Right cardiac atrium (tissue), 5 donors: ENCODE measurements at regions not wholly inside any gene's neighbourhood (a gene's known extent, or its start where the extent isn't known, plus 50 kb on each side); places are given as distances from the start of the nearest gene placed in this dataset.

ENCODE experiments used
- ATAC-seq, 2 donors: fragments of 200-7000 bp; cut with Tn5 transposase; one replicate each; pipeline versions ENCODE4 v1.8.0 to v1.9.1; 2020; ENCODE audit warnings: moderate library complexity in 2 of 2, mild to moderate bottlenecking in 1 of 2
- DNase-seq, 3 donors: peaks; one replicate each; pipeline ENCODE4 v3.0.0-alpha.2; 2020
- H3K27ac ChIP-seq: one replicate; pipeline ENCODE4 v1.5.1; 2013; ENCODE audit warnings: mild to moderate bottlenecking, low read length, control low read depth, moderate library complexity
- H3K27me3 ChIP-seq: one replicate; pipeline ENCODE4 v1.6.1; 2013; ENCODE audit not compliant: control insufficient read depth, insufficient read depth
- H3K4me1 ChIP-seq: one replicate; pipeline ENCODE4 v1.6.1; 2013; ENCODE audit warnings: low read length; ENCODE audit not compliant: control insufficient read depth, insufficient read depth
- H3K4me3 ChIP-seq: one replicate; pipeline ENCODE4 v1.5.1; 2013; ENCODE audit warnings: low read length, control low read depth
- H3K9me3 ChIP-seq: one replicate; pipeline ENCODE4 v1.6.1; 2013; ENCODE audit warnings: low read length; ENCODE audit not compliant: control insufficient read depth
- WGBS: extraction: QIAGEN DNeasy Blood & Tissue Kit; methylation state at CpG from one replicate; pipeline ENCODE4 v1.1.7; 2013; 5-methylcytosine and 5-hydroxymethylcytosine counted together
- intact Hi-C, 4 donors: fragments of 100-400 bp; cut with DNase I; formaldehyde crosslinking; loops; one replicate each; pipeline versions ENCODE4 v1.11.0 to v1.14.0; 2022 to 2023
- donor health status: healthy with polysubstance abuse.
- donor health status: DM: no; HTN: yes; CAD: no.
- donor health status: DM: no; HTN: no; CAD: no.
- donor health status: DM: no; HTN: yes; CAD: no; lungs with severe emphysema.
- donor health status: DM: yes; HTN: yes; CAD: no.

GRCh38 chr6:99114769-99115406, 167.1 kb upstream of the FBXL4 start:
- DNase-seq: no peak
- no peaks in the 10 kb centered on the region for H3K4me1 ChIP-seq
- H3K9me3 ChIP-seq: no peaks in the 10 kb centered on the region
- 88% methylated on average over 5 of the region's 5 CpGs for WGBS
- ATAC-seq: no peak
- H3K27me3 ChIP-seq: no peaks in the 10 kb centered on the region
- intact Hi-C loops: no loop called here
- H3K27ac ChIP-seq: no peak overlapping the region
- no peak overlapping the region for H3K4me3 ChIP-seq

GRCh38 chr6:99111590-99111989, 163.8 kb upstream of the FBXL4 start:
- DNase-seq (no peak), ATAC-seq (no peak)
- H3K4me1 ChIP-seq: no peaks in the 10 kb centered on the region
- intact Hi-C loops: no loop called here
- no peak overlapping the region for H3K27ac ChIP-seq
- no peaks in the 10 kb centered on the region for H3K9me3 ChIP-seq
- 82% methylated on average over 3 of the region's 3 CpGs for WGBS
- H3K4me3 ChIP-seq: no peak overlapping the region
- H3K27me3 ChIP-seq: no peaks in the 10 kb centered on the region

DNA sequence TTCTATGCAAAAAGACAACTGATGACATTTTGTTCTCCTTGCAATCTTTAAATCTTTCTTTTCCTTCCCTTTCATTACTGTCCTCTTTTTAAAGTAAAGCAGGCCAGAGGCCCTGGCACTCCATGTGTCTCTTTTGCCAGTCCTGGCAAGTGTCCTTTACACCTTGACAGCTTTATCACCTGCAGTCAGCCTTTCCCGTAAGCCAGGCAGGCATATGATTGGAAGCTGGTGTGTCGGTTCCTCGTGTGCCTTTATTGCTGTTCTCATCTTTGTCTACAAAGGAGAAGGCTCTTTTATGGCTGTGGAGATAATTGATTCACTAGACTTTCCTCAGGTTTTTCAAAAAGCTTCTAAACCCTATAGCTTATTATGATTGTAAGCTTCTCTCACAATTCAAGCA, 162.3 kb upstream of the FBXL4 start:
- no peak for ATAC-seq
- Histone ChIP-seq H3K27ac (no peak overlapping the region), H3K4me3 (no peak overlapping the region), H3K4me1 (no peaks in the 10 kb centered on the region), H3K27me3 (no peaks in the 10 kb centered on the region), H3K9me3 (no peaks in the 10 kb centered on the region)
- WGBS: 13% methylated on average over 3 of the region's 3 CpGs
- intact Hi-C loops: no loop called here
- DNase-seq: no peak

- Histone ChIP-seq H3K9me3 (no peaks in the 10 kb centered on the region), H3K27ac (no peak overlapping the region), H3K27me3 (no peaks in the 10 kb centered on the region), H3K4me1 (no peaks in the 10 kb centered on the region), H3K4me3 (no peak overlapping the region)
- WGBS: 67% methylated on average over 3 of the region's 3 CpGs
- no peak for DNase-seq
- intact Hi-C loops: no loop called here
- ATAC-seq: no peak
These were observed 156.5 kb upstream of the FBXL4 start for GRCh38 chr6:99104218-99104617.

- no peaks in the 10 kb centered on the region for H3K4me1 ChIP-seq
- ATAC-seq: no peak
- no peaks in the 10 kb centered on the region for H3K27me3 ChIP-seq
- H3K9me3 ChIP-seq: no peaks in the 10 kb centered on the region
- intact Hi-C loops: no loop called here
- no peak overlapping the region for H3K27ac ChIP-seq
- DNase-seq: no peak
- no peak overlapping the region for H3K4me3 ChIP-seq
These were observed 151.5 kb upstream of the FBXL4 start for GRCh38 chr6:99099243-99099642.

DNA sequence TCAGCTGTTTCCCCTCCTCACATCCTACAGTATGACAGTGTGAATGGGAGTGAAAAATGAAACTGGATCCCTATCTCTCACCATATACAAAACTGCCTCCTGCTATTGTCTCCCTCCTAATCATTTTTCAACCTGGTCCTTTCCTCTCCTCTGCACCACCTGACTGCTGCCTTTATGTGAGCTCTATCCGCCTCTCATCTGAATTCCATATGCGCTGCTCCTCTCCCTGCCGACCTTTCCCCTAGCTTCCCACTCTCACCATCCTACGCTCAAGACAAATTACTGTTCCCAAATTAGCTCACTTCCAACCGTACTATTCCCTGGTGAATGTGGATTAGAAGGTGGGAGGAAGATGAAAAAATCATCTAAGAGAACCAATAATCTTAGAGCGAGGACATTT, 148.4 kb upstream of the FBXL4 start:
- Histone ChIP-seq H3K27me3 (no peaks in the 10 kb centered on the region), H3K4me3 (no peak overlapping the region), H3K9me3 (no peaks in the 10 kb centered on the region), H3K27ac (no peak overlapping the region), H3K4me1 (no peaks in the 10 kb centered on the region)
- DNase-seq: no peak
- intact Hi-C loops: no loop called here
- ATAC-seq: no peak
- WGBS: 70% methylated on average over 6 of the region's 6 CpGs

GRCh38 chr6:99093456-99094190, 145.9 kb upstream of the FBXL4 start:
- H3K27me3 ChIP-seq: no peaks in the 10 kb centered on the region
- intact Hi-C loops: no loop called here
- DNase-seq: no peak
- H3K9me3 ChIP-seq: no peaks in the 10 kb centered on the region
- no peak for ATAC-seq
- no peaks in the 10 kb centered on the region for H3K4me1 ChIP-seq
- no peak overlapping the region for H3K27ac ChIP-seq
- WGBS: 62% methylated on average over 13 of the region's 13 CpGs
- no peak overlapping the region for H3K4me3 ChIP-seq

DNA sequence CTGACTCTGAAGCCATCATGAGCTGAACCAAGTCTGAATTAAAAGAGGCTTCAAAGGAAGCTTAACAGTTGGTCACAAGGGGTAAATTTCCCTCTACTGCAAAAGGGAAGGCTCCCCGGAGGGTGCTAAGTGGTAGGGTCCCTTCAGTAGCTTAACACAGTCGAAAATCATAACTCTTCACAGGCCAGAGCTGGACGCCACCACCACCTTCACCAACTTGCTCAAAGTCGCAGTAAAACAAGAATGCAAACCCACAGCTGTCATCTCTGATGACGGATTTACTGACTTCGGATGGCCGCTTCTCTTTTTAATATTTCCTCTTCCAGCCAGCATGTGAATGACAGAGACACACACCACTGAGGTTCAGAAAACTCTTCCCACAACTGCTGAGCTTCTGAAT, 144.7 kb upstream of the FBXL4 start:
- ATAC-seq: no peak
- WGBS: 68% methylated on average over 7 of the region's 7 CpGs
- H3K4me3 ChIP-seq: no peak overlapping the region
- H3K9me3 ChIP-seq: no peaks in the 10 kb centered on the region
- H3K4me1 ChIP-seq: no peaks in the 10 kb centered on the region
- no peak overlapping the region for H3K27ac ChIP-seq
- no peaks in the 10 kb centered on the region for H3K27me3 ChIP-seq
- intact Hi-C loops: no loop called here
- no peak for DNase-seq

DNA sequence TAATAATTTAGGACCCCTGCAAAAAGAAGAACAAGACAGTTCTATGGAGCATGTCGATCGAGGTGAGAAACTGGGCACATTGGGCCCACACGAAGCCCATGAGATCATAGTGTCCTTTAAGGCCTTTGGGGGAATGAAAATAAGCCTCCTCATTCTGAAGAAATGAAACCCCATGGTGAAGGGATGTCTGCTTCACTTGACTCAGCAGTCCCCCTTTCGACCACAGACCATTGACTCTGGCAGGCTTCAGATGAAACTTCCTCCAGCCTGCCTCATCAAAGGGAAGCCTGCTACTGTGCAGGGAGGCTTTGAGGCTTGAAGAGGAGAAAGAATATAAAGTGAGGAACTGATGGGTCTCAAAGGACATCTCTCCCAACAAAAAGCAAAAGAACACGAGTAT, 144.2 kb upstream of the FBXL4 start:
- Histone ChIP-seq H3K27ac (no peak overlapping the region), H3K4me3 (no peak overlapping the region), H3K4me1 (no peaks in the 10 kb centered on the region), H3K27me3 (no peaks in the 10 kb centered on the region), H3K9me3 (no peaks in the 10 kb centered on the region)
- DNase-seq (no peak), ATAC-seq (no peak)
- intact Hi-C loops: no loop called here
- 82% methylated on average over 5 of the region's 5 CpGs for WGBS

- no peaks in the 10 kb centered on the region for H3K4me1 ChIP-seq
- ATAC-seq: no peak
- WGBS: 66% methylated on average over 2 of the region's 2 CpGs
- no peaks in the 10 kb centered on the region for H3K27me3 ChIP-seq
- no peak overlapping the region for H3K27ac ChIP-seq
- H3K9me3 ChIP-seq: no peaks in the 10 kb centered on the region
- no peak for DNase-seq
- no peak overlapping the region for H3K4me3 ChIP-seq
- intact Hi-C loops: no loop called here
These were observed 132.4 kb upstream of the FBXL4 start for GRCh38 chr6:99080191-99080590.

DNA sequence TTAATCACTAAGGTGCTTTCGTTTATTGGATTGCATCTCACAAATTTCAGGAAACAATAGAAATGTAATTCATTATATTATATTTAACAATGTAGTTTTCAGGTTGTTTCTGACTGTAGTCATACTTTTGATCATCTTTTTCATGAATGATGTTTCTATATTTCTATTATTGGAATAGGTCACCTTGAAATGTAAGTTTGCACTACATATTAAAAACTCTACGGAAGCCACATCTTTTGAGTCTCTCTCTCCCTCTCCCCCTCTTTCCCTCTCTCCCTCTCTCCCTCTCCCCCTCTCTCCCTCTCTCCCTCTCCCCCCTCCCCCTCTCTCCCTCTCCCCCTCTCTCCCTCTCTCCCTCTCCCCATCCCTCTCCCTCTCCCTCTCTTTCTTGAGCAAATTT, 131.3 kb upstream of the FBXL4 start:
- WGBS: 81% methylated on average over 2 of the region's 2 CpGs
- no peak for ATAC-seq
- H3K4me1 ChIP-seq: no peaks in the 10 kb centered on the region
- no peaks in the 10 kb centered on the region for H3K9me3 ChIP-seq
- H3K27me3 ChIP-seq: no peaks in the 10 kb centered on the region
- no peak overlapping the region for H3K4me3 ChIP-seq
- intact Hi-C loops: no loop called here
- H3K27ac ChIP-seq: no peak overlapping the region
- no peak for DNase-seq

- intact Hi-C loops: no loop called here
- H3K9me3 ChIP-seq: no peaks in the 10 kb centered on the region
- no peak overlapping the region for H3K27ac ChIP-seq
- 84% methylated on average over 4 of the region's 4 CpGs for WGBS
- ATAC-seq (no peak), DNase-seq (no peak)
- H3K27me3 ChIP-seq: no peaks in the 10 kb centered on the region
- no peaks in the 10 kb centered on the region for H3K4me1 ChIP-seq
- H3K4me3 ChIP-seq: no peak overlapping the region
These were observed 125.5 kb upstream of the FBXL4 start for GRCh38 chr6:99073223-99073622.
